Mucosa of stomach (tissue), 1 donor: ENCODE measurements at regions not wholly inside any gene's neighbourhood (a gene's known extent, or its start where the extent isn't known, plus 50 kb on each side); places are given as distances from the start of the nearest gene placed in this dataset.

Experiments used
- H3K27me3 ChIP-seq: one replicate; pipeline ENCODE4 v1.7.0; 2013; ENCODE audit warnings: mild to moderate bottlenecking, low read length; ENCODE audit not compliant: control insufficient read depth, insufficient read depth
- H3K36me3 ChIP-seq: one replicate; pipeline ENCODE4 v1.7.0; 2013; ENCODE audit warnings: low read length; ENCODE audit not compliant: control insufficient read depth, insufficient read depth
- H3K4me1 ChIP-seq: one replicate; pipeline ENCODE4 v1.7.0; 2013; ENCODE audit warnings: mild to moderate bottlenecking, low read length; ENCODE audit not compliant: control insufficient read depth, insufficient read depth
- H3K4me3 ChIP-seq: one replicate; pipeline ENCODE4 v1.7.0; 2013; ENCODE audit warnings: low read length
- H3K9ac ChIP-seq: one replicate; pipeline ENCODE4 v1.7.0; 2013; ENCODE audit warnings: mild to moderate bottlenecking, low read length, moderate library complexity
- H3K9me3 ChIP-seq: one replicate; pipeline ENCODE4 v1.7.0; 2013; ENCODE audit warnings: mild to moderate bottlenecking, low read length, moderate library complexity; ENCODE audit not compliant: control insufficient read depth
- donor health status: Pancreatic carcinoma.

- Histone ChIP-seq H3K9me3 (no peaks in the 10 kb centered on the region), H3K4me3 (no peak overlapping the region), H3K27me3 (no peaks in the 10 kb centered on the region), H3K4me1 (no peaks in the 10 kb centered on the region), H3K9ac (no peak overlapping the region), H3K36me3 (no peaks in the 10 kb centered on the region)
Measured at GRCh38 chr2:66782780-66783361, 347.9 kb downstream of the MEIS1 start.

GRCh38 chr2:66789741-66790140 lies 354.8 kb downstream of the MEIS1 start:
- Histone ChIP-seq H3K9me3 (no peaks in the 10 kb centered on the region), H3K4me3 (no peak overlapping the region), H3K27me3 (no peaks in the 10 kb centered on the region), H3K4me1 (no peaks in the 10 kb centered on the region), H3K36me3 (no peaks in the 10 kb centered on the region), H3K9ac (no peak overlapping the region)

GRCh38 chr2:66790651-66791181 lies 355.8 kb downstream of the MEIS1 start:
- no peaks in the 10 kb centered on the region for H3K36me3 ChIP-seq
- H3K4me1 ChIP-seq, result no peaks in the 10 kb centered on the region
- H3K27me3 ChIP-seq, result no peaks in the 10 kb centered on the region
- H3K9ac ChIP-seq, result no peak overlapping the region
- no peak overlapping the region for H3K4me3 ChIP-seq
- no peaks in the 10 kb centered on the region for H3K9me3 ChIP-seq

- H3K27me3 ChIP-seq, result no peaks in the 10 kb centered on the region
- no peaks in the 10 kb centered on the region for H3K9me3 ChIP-seq
- no peaks in the 10 kb centered on the region for H3K4me1 ChIP-seq
- H3K9ac ChIP-seq, result no peak overlapping the region
- no peaks in the 10 kb centered on the region for H3K36me3 ChIP-seq
- H3K4me3 ChIP-seq, result no peak overlapping the region
Measured at GRCh38 chr2:66794070-66794469, 359.1 kb downstream of the MEIS1 start.

GRCh38 chr2:66794551-66794950 lies 359.6 kb downstream of the MEIS1 start:
- H3K36me3 ChIP-seq, result no peaks in the 10 kb centered on the region
- no peak overlapping the region for H3K4me3 ChIP-seq
- H3K9me3 ChIP-seq, result no peaks in the 10 kb centered on the region
- H3K4me1 ChIP-seq, result no peaks in the 10 kb centered on the region
- no peaks in the 10 kb centered on the region for H3K27me3 ChIP-seq
- H3K9ac ChIP-seq, result no peak overlapping the region

- Histone ChIP-seq H3K4me3 (no peak overlapping the region), H3K27me3 (no peaks in the 10 kb centered on the region), H3K4me1 (no peaks in the 10 kb centered on the region), H3K36me3 (no peaks in the 10 kb centered on the region), H3K9ac (no peak overlapping the region), H3K9me3 (no peaks in the 10 kb centered on the region)
Measured at GRCh38 chr2:66802877-66803276, 368.0 kb downstream of the MEIS1 start.

GRCh38 chr2:66803726-66804125 lies 368.8 kb downstream of the MEIS1 start:
- H3K4me3 ChIP-seq, result no peak overlapping the region
- H3K4me1 ChIP-seq, result no peaks in the 10 kb centered on the region
- no peaks in the 10 kb centered on the region for H3K27me3 ChIP-seq
- no peaks in the 10 kb centered on the region for H3K9me3 ChIP-seq
- H3K36me3 ChIP-seq, result no peaks in the 10 kb centered on the region
- no peak overlapping the region for H3K9ac ChIP-seq

- no peak overlapping the region for H3K4me3 ChIP-seq
- H3K36me3 ChIP-seq, result no peaks in the 10 kb centered on the region
- no peaks in the 10 kb centered on the region for H3K9me3 ChIP-seq
- no peaks in the 10 kb centered on the region for H3K27me3 ChIP-seq
- H3K9ac ChIP-seq, result no peak overlapping the region
- no peaks in the 10 kb centered on the region for H3K4me1 ChIP-seq
Measured at GRCh38 chr2:66805016-66805865, 370.3 kb downstream of the MEIS1 start.

- no peak overlapping the region for H3K9ac ChIP-seq
- no peaks in the 10 kb centered on the region for H3K9me3 ChIP-seq
Measured at GRCh38 chr2:66805968-66806367, 371.0 kb downstream of the MEIS1 start.

GRCh38 chr2:66813525-66813924 lies 378.6 kb downstream of the MEIS1 start:
- H3K9me3 ChIP-seq, result no peaks in the 10 kb centered on the region
- H3K9ac ChIP-seq, result no peak overlapping the region
- no peaks in the 10 kb centered on the region for H3K27me3 ChIP-seq
- H3K36me3 ChIP-seq, result no peaks in the 10 kb centered on the region
- H3K4me1 ChIP-seq, result no peaks in the 10 kb centered on the region
- H3K4me3 ChIP-seq, result no peak overlapping the region

More at GRCh38 chr2:66805968-66806367, 371.0 kb downstream of the MEIS1 start:
- H3K27me3 ChIP-seq, result no peaks in the 10 kb centered on the region
- H3K36me3 ChIP-seq, result no peaks in the 10 kb centered on the region
- no peak overlapping the region for H3K4me3 ChIP-seq
- H3K4me1 ChIP-seq, result no peaks in the 10 kb centered on the region

- Histone ChIP-seq H3K9ac (no peak overlapping the region), H3K36me3 (no peaks in the 10 kb centered on the region), H3K27me3 (no peaks in the 10 kb centered on the region), H3K9me3 (no peaks in the 10 kb centered on the region), H3K4me1 (no peaks in the 10 kb centered on the region), H3K4me3 (no peak overlapping the region)
Measured at GRCh38 chr2:66813976-66814375, 379.1 kb downstream of the MEIS1 start.

- no peaks in the 10 kb centered on the region for H3K27me3 ChIP-seq
- no peak overlapping the region for H3K9ac ChIP-seq
- no peaks in the 10 kb centered on the region for H3K4me1 ChIP-seq
- no peak overlapping the region for H3K4me3 ChIP-seq
- H3K9me3 ChIP-seq, result no peaks in the 10 kb centered on the region
- no peaks in the 10 kb centered on the region for H3K36me3 ChIP-seq
Measured at GRCh38 chr2:66814916-66815315, 380.0 kb downstream of the MEIS1 start.
